ENCODE measurements at regions not wholly inside any gene's neighbourhood (a gene's known extent, or its start where the extent isn't known, plus 50 kb on each side); places are given as distances from the start of the nearest gene placed in this dataset.
"Not testable (repeated sequence)": the region's sequence is repeated elsewhere in the genome, so short reads cannot be mapped to it uniquely, and the experiment has no call there.

DNA sequence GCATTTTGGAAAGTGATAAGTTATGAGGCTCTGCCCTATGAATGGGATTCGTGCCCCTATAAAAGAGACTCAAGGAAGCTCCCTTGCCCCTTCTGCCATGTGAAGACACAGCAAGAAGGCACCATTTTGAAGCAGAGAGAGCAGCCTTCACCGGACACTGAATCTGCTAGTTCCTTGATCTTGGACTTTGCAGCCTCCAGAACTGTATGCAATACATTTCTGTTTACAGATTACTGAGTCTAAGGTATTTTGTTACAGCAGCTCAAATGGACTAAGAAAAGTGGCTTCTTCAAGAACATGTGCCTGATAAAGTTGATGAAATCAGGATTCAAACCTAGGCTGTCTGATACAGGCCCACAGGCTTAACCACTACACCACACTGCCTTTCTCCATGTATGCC is 131.6 kb upstream of the MAP3K1 start:
- Mint-ChIP-seq H3K36me3 (peaks cover 2% of the 10 kb centered on the region), H3K4me3 (no peak overlapping the region), H3K27ac (no peak overlapping the region), H3K9me3 (peaks cover 4% of the 10 kb centered on the region), H3K27me3 (no peaks in the 10 kb centered on the region), H3K4me1 (peaks cover 76% of the 10 kb centered on the region)

DNA sequence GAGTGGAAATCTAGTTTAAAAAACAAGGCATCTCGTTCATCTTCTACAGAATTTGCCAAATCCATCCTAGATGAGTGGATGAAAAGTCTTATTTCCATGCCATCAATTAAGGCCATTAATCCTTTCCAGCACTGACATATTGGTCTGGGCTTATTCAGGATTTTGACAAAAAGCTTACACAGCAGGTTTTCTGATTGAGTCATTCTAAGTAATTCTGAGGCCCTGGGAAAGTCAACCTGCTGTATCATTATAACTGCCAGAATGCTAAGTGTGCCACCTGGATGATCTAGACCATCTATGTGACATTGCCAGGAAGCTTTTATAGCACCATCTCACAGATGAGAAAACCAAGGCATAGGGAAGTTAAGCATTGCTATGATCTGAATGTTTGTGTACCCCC is 132.1 kb upstream of the MAP3K1 start:
- Mint-ChIP-seq H3K4me1 (peaks cover 75% of the 10 kb centered on the region), H3K9me3 (peaks cover 4% of the 10 kb centered on the region), H3K27ac (no peak overlapping the region), H3K36me3 (peaks cover 2% of the 10 kb centered on the region), H3K4me3 (no peak overlapping the region), H3K27me3 (no peaks in the 10 kb centered on the region)

DNA sequence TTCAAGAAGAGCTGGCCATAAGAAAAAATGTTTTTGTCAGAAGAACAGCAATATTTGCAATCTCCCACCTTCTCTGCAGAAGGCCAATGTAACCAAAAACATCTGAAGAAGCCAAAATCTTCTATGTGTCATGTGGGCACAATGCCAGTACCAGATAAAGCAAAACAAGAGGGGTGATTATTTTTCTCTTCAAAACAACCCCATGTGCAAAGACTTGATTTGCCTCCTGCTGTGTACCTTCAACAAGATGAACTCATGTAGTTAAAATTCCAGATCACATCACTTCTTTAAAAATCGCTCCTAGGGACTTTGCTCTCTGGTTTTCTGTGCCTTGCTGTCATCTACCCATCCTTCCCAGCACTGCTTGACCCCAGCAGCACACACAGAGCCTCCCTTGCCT is 134.0 kb upstream of the MAP3K1 start:
- peaks cover 2% of the 10 kb centered on the region for H3K36me3 Mint-ChIP-seq
- H3K27me3 Mint-ChIP-seq, result no peaks in the 10 kb centered on the region
- H3K9me3 Mint-ChIP-seq, result peaks cover 4% of the 10 kb centered on the region
- peak overlapping the region; percentile 41 for H3K4me3 Mint-ChIP-seq
- peak overlapping the region; percentile 5 for H3K27ac Mint-ChIP-seq
- H3K4me1 Mint-ChIP-seq, result peaks cover 59% of the 10 kb centered on the region

DNA sequence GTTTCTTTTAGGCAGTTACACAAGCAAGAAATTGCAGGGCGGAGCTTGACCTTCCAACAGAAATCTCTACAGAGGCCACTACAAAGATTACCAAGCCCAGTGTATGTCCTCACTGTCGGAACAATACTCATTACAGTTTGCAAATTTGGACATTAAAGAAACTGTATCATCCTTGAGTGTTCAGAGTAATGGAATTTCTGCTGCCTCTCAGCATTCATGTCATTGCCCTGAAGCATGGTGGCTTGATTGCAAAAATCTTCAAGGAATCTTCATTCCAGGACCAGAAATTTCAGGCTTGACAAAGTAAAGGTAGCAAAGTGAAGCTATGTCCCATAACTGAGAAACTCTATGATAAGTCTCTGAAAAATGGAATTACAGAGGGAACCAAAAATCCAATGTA is 134.6 kb upstream of the MAP3K1 start:
- Mint-ChIP-seq H3K9me3 (peaks cover 4% of the 10 kb centered on the region), H3K27me3 (no peaks in the 10 kb centered on the region), H3K27ac (no peak overlapping the region), H3K4me3 (no peak overlapping the region), H3K4me1 (peaks cover 55% of the 10 kb centered on the region), H3K36me3 (peaks cover 2% of the 10 kb centered on the region)

DNA sequence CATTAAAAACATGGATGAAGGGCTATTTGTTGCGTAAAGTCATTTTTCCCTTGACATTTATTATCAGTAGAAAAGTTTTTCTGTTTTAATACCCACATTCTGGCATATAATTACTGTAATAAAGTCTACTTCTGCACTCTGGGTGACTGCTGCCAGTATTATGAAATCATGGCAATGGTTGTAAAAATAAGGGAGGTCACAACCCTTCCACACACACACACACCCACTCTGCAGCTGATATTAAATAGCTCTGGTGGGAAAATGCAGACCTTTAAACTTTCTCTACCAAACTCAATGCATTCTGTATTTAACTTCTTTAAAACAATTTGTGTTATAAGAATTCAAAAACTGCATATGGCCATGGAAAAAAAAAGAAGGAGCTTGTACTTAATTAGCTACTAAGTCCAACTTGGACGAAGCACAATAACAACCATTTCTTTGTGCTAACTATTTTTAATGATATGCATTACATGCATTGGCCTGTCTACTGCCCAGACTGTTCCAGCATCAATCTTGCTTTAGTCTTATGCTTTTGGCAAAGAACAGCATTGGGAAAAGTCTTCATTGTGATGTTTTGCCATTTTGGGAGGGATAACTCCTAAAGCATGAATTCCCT is 137.6 kb upstream of the MAP3K1 start:
- Mint-ChIP-seq H3K9me3 (peaks cover 4% of the 10 kb centered on the region), H3K27ac (no peak overlapping the region), H3K4me3 (no peak overlapping the region), H3K4me1 (peaks cover 46% of the 10 kb centered on the region), H3K36me3 (peaks cover 3% of the 10 kb centered on the region), H3K27me3 (no peaks in the 10 kb centered on the region)

DNA sequence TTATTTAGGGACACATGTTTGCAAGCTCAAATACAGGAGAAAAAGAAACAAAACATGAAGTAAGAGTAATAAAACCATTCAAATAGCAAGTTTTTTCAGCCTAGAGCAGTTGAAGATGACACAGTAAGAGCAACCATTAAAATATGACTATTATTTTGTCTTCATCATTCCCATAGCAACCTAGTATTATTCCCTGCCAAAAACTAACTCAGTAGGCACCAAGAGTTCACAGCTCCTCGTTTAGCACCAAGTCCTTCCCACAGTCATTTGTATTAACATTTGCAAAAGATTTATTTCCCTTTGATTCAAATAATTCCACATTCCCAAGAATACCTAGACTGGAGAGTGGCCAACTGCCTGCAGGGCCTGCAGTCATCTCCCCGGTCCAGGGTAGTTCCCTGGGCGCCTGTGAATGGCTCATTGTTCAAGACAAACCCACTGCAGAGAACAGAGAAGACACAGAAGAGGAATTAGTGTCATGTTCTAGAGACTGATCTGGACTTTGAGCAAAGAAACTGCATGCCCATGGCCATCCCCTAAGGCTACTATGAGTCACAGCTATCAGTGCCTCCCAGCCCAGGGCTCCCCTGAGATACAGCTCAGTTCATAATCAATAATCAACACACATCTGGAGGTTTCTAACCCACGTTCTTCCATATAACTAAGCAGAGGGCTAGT is 139.1 kb upstream of the MAP3K1 start:
- peaks cover 3% of the 10 kb centered on the region for H3K36me3 Mint-ChIP-seq
- H3K27ac Mint-ChIP-seq, result no peak overlapping the region
- H3K27me3 Mint-ChIP-seq, result no peaks in the 10 kb centered on the region
- H3K4me1 Mint-ChIP-seq, result peaks cover 36% of the 10 kb centered on the region
- peaks cover 4% of the 10 kb centered on the region for H3K9me3 Mint-ChIP-seq
- no peak overlapping the region for H3K4me3 Mint-ChIP-seq

DNA sequence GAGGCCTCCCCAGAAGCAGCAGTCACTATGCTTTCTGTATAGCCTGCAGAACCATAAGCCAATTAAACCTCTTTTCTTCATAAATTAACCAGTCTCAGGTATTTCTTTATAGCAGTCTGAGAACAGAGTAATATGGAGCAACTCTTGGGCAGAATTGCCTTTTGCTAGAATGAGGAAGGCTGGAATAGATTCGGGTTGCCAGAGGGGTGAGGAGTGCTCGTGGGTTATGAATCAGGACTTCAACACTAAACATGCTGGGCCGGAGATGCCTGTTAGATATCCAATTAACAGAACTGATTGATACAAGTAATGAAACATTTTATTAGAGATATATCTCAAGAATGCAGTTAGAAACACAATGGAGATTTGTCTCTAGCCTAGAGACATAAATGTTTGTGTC is 140.9 kb upstream of the MAP3K1 start:
- H3K27ac Mint-ChIP-seq, result no peak overlapping the region
- peaks cover 1% of the 10 kb centered on the region for H3K36me3 Mint-ChIP-seq
- H3K9me3 Mint-ChIP-seq, result no peaks in the 10 kb centered on the region
- H3K4me3 Mint-ChIP-seq, result no peak overlapping the region
- H3K27me3 Mint-ChIP-seq, result no peaks in the 10 kb centered on the region
- peaks cover 43% of the 10 kb centered on the region for H3K4me1 Mint-ChIP-seq

DNA sequence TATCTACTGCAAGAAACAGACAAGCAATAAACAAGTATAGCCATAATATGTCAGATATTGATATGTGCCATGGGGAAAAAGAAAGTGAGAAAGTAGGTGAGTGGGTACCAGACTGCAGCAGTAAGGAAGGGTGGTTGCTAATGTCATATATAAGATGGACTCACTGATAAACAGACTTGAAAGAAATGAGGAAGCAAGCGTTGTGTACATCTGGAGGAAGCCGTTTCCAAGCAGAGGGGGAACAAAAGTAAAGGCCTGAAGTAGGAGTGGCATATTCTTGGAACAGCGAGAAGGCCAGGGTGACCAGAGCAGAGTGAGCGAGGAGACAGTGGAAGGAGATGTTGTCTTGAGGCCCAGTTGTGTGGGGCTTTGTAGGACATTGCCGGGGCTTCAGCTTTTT is 142.2 kb upstream of the MAP3K1 start:
- no peak overlapping the region for H3K4me3 Mint-ChIP-seq
- H3K9me3 Mint-ChIP-seq, result no peaks in the 10 kb centered on the region
- peaks cover 1% of the 10 kb centered on the region for H3K36me3 Mint-ChIP-seq
- H3K27me3 Mint-ChIP-seq, result no peaks in the 10 kb centered on the region
- no peak overlapping the region for H3K27ac Mint-ChIP-seq
- H3K4me1 Mint-ChIP-seq, result peaks cover 39% of the 10 kb centered on the region

DNA sequence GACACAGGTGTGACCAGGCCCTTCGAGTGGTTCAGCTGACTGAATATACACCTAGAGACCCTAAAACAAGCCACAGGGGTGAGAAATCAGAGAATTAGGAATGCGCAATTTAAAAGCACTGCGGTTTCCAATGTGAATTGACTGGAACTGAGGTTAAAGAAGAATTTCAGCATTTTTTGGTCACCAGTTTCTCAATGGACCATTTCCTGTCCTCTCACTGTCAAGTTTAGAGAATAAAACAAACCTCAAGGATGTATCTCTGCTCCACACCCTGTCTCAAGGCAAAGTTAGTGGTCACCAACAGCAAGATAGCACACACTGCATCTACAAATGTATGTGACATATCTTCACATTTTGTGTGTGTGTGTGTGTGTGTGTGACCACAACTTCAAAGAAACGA is 143.8 kb upstream of the MAP3K1 start:
- H3K9me3 Mint-ChIP-seq, result no peaks in the 10 kb centered on the region
- H3K4me1 Mint-ChIP-seq, result peaks cover 39% of the 10 kb centered on the region
- H3K4me3 Mint-ChIP-seq, result no peak overlapping the region
- H3K27me3 Mint-ChIP-seq, result no peaks in the 10 kb centered on the region
- no peak overlapping the region for H3K27ac Mint-ChIP-seq
- peaks cover 1% of the 10 kb centered on the region for H3K36me3 Mint-ChIP-seq

DNA sequence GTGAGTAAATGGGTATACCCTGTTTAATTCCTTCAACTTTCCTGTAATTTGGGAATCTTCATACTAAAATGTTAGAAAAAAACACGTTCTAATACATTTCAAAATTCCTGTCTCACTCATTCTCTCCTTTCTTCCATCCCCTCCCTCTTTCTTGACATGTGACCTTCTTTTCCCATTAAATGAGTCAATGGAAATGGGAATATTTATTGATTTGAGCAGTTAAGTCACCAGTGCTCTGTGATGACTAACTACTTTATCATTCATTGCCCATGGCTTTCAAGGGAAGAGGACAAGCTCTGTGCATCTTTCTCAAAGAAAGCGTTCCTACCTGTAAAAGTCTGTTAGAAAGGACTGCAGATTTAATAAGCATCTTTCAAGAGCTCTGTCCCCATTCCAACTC is 144.4 kb upstream of the MAP3K1 start:
- Mint-ChIP-seq H3K27me3 (no peaks in the 10 kb centered on the region), H3K27ac (peak overlapping the region; percentile 25), H3K4me3 (no peak overlapping the region), H3K4me1 (peaks cover 39% of the 10 kb centered on the region), H3K36me3 (peaks cover 1% of the 10 kb centered on the region), H3K9me3 (no peaks in the 10 kb centered on the region)

DNA sequence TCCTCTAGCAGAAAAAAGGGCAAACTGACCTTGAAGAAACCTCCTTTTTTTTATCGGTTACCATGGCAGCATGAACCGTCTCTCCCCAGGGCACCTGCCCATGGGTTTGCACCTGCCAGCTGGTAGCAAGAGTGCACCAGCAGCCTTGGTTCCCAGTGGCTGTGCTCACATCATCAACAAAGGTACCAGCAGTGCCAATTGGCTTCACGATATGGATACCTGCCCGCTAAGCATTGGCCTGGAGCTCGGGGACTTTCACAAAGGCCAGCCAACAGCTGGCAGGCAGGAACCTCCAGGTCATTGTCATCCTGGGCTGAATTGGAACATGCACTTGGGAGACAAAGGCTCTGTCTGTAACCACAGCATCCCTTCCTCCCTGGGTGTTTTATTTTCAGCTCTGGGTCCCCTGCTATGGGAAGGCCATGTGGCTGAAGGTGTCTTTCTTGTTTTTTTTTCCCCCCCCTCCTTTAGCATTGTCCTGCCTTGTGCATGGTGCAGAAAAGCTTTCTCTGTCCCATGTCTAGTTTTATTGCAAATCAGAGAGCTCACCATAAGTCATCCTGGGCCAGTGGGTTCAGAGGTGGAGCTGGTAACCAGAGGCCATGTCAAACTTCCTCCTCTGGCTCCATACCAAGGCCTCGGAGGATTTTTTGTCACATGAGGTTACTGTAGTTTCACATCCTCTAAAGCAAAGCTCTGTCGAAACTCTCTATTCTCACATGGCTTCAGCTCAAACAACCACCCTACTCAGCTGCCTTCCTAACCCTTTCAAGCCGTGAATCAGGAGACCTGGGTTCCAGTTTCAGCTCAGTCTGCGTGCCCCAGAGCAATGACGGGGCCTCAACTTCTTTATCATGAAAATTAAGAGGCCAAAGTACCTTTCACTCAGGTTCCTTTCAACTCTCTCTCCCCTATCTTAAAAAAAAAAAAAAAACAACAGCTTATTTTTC is 145.5 kb upstream of the MAP3K1 start:
- H3K27ac Mint-ChIP-seq, result peak overlapping the region; percentile 61
- H3K4me1 Mint-ChIP-seq, result peaks cover 39% of the 10 kb centered on the region
- H3K9me3 Mint-ChIP-seq, result no peaks in the 10 kb centered on the region
- H3K4me3 Mint-ChIP-seq, result peak overlapping the region; percentile 47
- H3K27me3 Mint-ChIP-seq, result no peaks in the 10 kb centered on the region
- H3K36me3 Mint-ChIP-seq, result peaks cover 1% of the 10 kb centered on the region

DNA sequence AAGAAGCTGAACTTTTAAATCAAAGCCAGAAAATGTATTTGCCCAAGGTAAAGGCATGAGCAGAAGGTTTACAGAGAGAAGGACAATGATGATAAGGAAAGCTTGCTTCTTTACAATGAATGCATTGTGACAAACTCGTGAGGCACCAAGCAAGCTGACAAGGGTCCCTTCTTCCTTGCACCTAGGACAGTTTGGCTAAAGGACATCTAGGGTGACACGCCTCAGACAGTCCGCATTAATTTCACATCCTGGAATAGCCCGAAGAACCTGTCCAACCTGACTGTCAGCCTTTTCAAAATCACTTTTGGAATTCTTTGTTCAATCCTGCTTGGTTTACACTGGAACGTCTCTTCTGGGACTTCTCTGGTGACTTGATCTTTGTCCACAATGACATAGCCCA is 146.4 kb upstream of the MAP3K1 start:
- peaks cover 39% of the 10 kb centered on the region for H3K4me1 Mint-ChIP-seq
- no peak overlapping the region for H3K27ac Mint-ChIP-seq
- H3K9me3 Mint-ChIP-seq, result no peaks in the 10 kb centered on the region
- H3K4me3 Mint-ChIP-seq, result no peak overlapping the region
- no peaks in the 10 kb centered on the region for H3K27me3 Mint-ChIP-seq
- H3K36me3 Mint-ChIP-seq, result peaks cover 1% of the 10 kb centered on the region

DNA sequence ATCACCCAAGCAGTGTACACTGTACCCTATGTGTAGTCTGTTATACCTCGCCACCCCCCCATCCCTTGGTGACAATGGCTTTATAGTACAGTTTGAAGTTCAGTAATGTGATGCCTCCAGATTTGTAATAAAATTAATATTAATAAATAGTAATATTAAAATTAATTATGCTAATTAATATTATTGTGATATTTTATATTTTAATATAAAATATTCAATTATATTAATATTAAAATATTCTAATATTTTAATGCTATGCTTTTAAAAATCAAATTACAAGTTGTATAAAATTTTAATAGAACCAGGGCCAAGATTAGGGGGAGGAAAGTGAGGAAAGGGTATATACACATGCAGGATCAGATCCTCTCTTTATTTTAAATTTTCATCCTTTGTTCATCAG is 147.7 kb upstream of the MAP3K1 start:
- H3K9me3 Mint-ChIP-seq, result no peaks in the 10 kb centered on the region
- H3K27me3 Mint-ChIP-seq, result no peaks in the 10 kb centered on the region
- H3K4me3 Mint-ChIP-seq, result no peak overlapping the region
- no peak overlapping the region for H3K27ac Mint-ChIP-seq
- H3K4me1 Mint-ChIP-seq, result peaks cover 28% of the 10 kb centered on the region
- no peaks in the 10 kb centered on the region for H3K36me3 Mint-ChIP-seq

DNA sequence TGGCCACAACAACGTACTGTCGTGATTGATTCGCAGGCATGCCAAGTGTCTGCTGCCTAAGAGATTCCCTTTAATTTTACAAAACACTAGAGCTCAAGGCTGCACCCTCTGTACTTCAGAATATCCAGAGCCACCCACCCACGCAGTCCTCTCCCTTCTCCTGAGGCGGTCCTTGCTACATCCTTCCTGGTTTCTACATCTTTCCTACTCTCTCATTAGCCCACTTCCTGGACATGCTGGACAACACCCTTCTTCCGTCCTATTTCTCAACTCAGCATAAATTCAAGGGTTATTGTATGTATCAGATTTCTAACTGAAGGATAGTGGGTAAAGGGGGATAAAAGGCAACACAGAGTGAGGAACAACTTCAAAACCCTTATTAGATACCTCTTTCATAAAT is 148.4 kb upstream of the MAP3K1 start:
- Mint-ChIP-seq H3K27me3 (no peaks in the 10 kb centered on the region), H3K9me3 (no peaks in the 10 kb centered on the region), H3K27ac (no peak overlapping the region), H3K4me1 (peaks cover 28% of the 10 kb centered on the region), H3K36me3 (no peaks in the 10 kb centered on the region), H3K4me3 (no peak overlapping the region)

DNA sequence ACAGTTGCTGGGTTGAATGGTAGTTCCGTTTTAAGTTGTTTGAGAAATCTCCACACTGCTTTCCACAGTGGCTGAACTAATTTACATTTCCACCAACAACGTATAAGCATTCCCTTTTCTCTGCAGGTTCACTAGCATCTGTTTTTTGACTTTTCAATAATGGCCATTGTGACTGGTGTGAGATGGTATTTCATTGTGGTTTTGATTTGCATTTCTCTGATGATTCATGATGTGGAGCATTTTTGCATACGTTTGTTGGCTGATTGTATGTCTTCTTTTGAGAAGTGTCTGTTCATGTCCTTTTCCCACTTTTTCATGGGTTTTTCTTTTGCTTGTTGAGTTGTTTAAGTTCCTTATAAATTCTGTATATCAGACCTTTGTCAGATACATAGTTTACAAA is 150.2 kb upstream of the MAP3K1 start:
- not testable (repeated sequence) for H3K27me3 Mint-ChIP-seq, H3K9me3 Mint-ChIP-seq, H3K36me3 Mint-ChIP-seq, H3K4me3 Mint-ChIP-seq, H3K27ac Mint-ChIP-seq
- peaks cover 19% of the 10 kb centered on the region for H3K4me1 Mint-ChIP-seq

DNA sequence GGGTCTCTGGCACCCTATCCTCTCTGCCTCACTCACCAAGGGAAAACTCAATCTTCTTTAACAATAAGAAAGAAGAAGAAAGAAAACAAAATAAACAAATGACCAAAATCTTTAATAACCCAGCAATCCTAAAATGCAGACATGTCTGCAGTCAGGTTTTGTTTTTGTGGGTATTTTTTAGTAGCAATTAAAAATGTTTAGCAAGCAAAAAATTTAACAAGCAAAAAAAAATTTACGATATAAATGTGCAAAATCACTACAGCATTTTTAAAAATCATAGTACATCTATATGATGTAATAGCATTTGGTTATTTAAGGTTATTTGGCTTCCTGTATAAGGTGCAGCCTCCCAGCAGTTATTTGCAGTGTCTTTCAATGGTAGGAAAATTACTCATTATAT is 151.3 kb upstream of the MAP3K1 start:
- H3K27ac Mint-ChIP-seq, result no peak overlapping the region
- H3K9me3 Mint-ChIP-seq, result no peaks in the 10 kb centered on the region
- H3K27me3 Mint-ChIP-seq, result no peaks in the 10 kb centered on the region
- H3K4me3 Mint-ChIP-seq, result no peak overlapping the region
- no peaks in the 10 kb centered on the region for H3K36me3 Mint-ChIP-seq
- peaks cover 16% of the 10 kb centered on the region for H3K4me1 Mint-ChIP-seq

Data from activated naive CD4-positive, alpha-beta T cell treated with anti-CD3 and anti-CD28 coated beads, Interleukin-2, amount 50 U/mL, for 24 hours (primary cell).